Activated CD8-positive, alpha-beta memory T cell treated with anti-CD3 and anti-CD28 coated beads, Interleukin-2, amount 10 ng/mL, durations not matched to agents 7 days and 5 days (primary cell): ENCODE measurements at regions not wholly inside any gene's neighbourhood (a gene's known extent, or its start where the extent isn't known, plus 50 kb on each side); places are given as distances from the start of the nearest gene placed in this dataset.
"Not testable (repeated sequence)": the region's sequence is repeated elsewhere in the genome, so short reads cannot be mapped to it uniquely, and the experiment has no call there.

Experiments
- ATAC-seq: fragments of 150-1000 bp; cut with Tn5 transposase; one replicate; pipeline ENCODE4 v1.10.0; 2021; ENCODE audit warnings: moderate library complexity
- CTCF ChIA-PET: fragments of 350-600 bp; sonication (Branson Sonifier 250); formaldehyde crosslinking; loops from one replicate; lab custom pipeline; 2021; ENCODE audit warnings: antibody characterized with exemption; lab: Charles Lee
- DNase-seq: peaks from one replicate; pipeline ENCODE4 v3.0.0-alpha.2; 2020
- H3K27ac Mint-ChIP-seq: one replicate; pipeline ENCODE4 v1.8.0; 2021; ENCODE audit warnings: mild to moderate bottlenecking, mixed read lengths
- H3K27me3 Mint-ChIP-seq: one replicate; pipeline ENCODE4 v1.8.0; 2021; ENCODE audit warnings: mixed read lengths
- H3K36me3 Mint-ChIP-seq: one replicate; pipeline ENCODE4 v1.8.0; 2021; ENCODE audit warnings: mild to moderate bottlenecking, mixed read lengths
- H3K4me1 Mint-ChIP-seq: one replicate; pipeline ENCODE4 v1.8.0; 2021; ENCODE audit warnings: mixed read lengths
- H3K4me3 Mint-ChIP-seq: one replicate; pipeline ENCODE4 v1.8.0; 2021; ENCODE audit warnings: mild to moderate bottlenecking, moderate library complexity, mixed read lengths
- H3K9me3 Mint-ChIP-seq: one replicate; pipeline ENCODE4 v1.8.0; 2022; ENCODE audit warnings: low read depth, mixed read lengths

GRCh38 chr15:23854912-23855659, 168.0 kb upstream of the NDN start:
- Mint-ChIP-seq H3K4me1 (no peaks in the 10 kb centered on the region), H3K27ac (no peak overlapping the region), H3K4me3 (no peak overlapping the region), H3K36me3 (no peaks in the 10 kb centered on the region), H3K9me3 (peaks cover under 1% of the 10 kb centered on the region), H3K27me3 (no peaks in the 10 kb centered on the region)
- CTCF ChIA-PET, result no interaction called here
- ATAC-seq (no peak), DNase-seq (no peak)

- no peak for ATAC-seq
- Mint-ChIP-seq H3K9me3 (peaks cover 2% of the 10 kb centered on the region), H3K27ac (no peak overlapping the region), H3K4me1 (no peaks in the 10 kb centered on the region), H3K27me3 (no peaks in the 10 kb centered on the region), H3K4me3 (no peak overlapping the region), H3K36me3 (no peaks in the 10 kb centered on the region)
- no peak for DNase-seq
- CTCF ChIA-PET, result no interaction called here
These were observed 168.8 kb upstream of the NDN start for GRCh38 chr15:23855947-23856346.

- no peaks in the 10 kb centered on the region for H3K4me1 Mint-ChIP-seq
- H3K36me3 Mint-ChIP-seq, result no peaks in the 10 kb centered on the region
- no peak overlapping the region for H3K4me3 Mint-ChIP-seq
- H3K9me3 Mint-ChIP-seq, result peaks cover 6% of the 10 kb centered on the region
- ATAC-seq, result no peak
- H3K27ac Mint-ChIP-seq, result no peak overlapping the region
- H3K27me3 Mint-ChIP-seq, result no peaks in the 10 kb centered on the region
- CTCF ChIA-PET, result no interaction called here
- DNase-seq, result no peak
These were observed 170.0 kb upstream of the NDN start for GRCh38 chr15:23857028-23857641.

- ATAC-seq (no peak), DNase-seq (no peak)
- no peak overlapping the region for H3K27ac Mint-ChIP-seq
- no peaks in the 10 kb centered on the region for H3K27me3 Mint-ChIP-seq
- H3K9me3 Mint-ChIP-seq, result peaks cover 9% of the 10 kb centered on the region
- no peaks in the 10 kb centered on the region for H3K36me3 Mint-ChIP-seq
- CTCF ChIA-PET, result interaction anchor here (1.1 kb wide), 1 partner anchor 230 kb away, joined by 3 read pairs; no protein-coding TSS in a partner anchor
- H3K4me3 Mint-ChIP-seq, result no peak overlapping the region
- no peaks in the 10 kb centered on the region for H3K4me1 Mint-ChIP-seq
These were observed 171.9 kb upstream of the NDN start for GRCh38 chr15:23859008-23859407.

DNA sequence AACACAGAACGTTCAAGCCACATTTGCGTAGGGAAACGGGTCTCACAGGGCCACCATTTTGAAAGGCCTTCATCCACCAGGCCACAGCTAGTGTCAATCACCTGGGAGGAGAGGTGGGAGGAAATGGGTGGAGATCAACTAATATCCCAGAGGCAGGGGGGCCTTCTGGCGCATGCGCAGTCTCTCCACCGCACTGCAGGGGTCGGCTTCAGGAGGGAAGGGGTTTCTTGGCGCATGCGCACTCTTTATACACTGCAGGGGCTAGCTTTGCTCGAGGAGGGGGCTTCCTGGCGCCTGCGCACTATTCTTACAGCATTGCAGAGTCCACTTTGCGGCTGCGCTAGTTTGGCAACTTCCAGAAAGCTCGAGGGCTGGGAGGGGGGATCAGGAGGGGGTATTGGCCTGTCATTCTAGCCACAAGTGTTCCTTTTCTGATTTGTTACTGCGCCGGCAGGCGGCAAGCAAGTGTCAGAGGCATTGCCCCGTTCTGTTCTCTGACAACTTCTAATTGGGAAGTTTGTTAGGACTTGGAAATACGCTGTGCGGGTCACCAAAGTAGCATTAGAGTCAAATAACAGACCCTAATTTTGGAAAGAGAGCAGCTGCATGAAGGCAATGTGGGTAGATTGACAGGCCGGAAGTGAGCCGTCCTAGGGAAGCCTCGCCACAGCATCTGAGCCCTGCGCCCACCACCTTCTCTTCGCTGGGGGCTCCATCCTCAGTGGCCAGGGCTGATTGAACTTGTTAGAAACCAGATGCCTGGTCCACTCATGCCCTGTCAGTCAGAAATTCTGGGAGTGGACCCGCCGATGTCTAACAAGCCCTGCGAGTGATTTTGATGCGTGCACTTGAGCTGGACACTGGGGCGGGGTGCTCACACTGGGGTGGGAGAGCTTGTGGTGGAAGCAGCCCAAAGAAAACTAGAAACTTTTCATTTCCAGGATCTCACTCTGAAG, 173.5 kb upstream of the NDN start:
- DNase-seq (no peak), ATAC-seq (no peak)
- CTCF ChIA-PET, result no interaction called here
- Mint-ChIP-seq H3K27me3 (no peaks in the 10 kb centered on the region), H3K4me3 (no peak overlapping the region), H3K9me3 (peaks cover 9% of the 10 kb centered on the region), H3K36me3 (no peaks in the 10 kb centered on the region), H3K27ac (no peak overlapping the region), H3K4me1 (no peaks in the 10 kb centered on the region)

- H3K36me3 Mint-ChIP-seq, result no peaks in the 10 kb centered on the region
- no peak for ATAC-seq
- H3K9me3 Mint-ChIP-seq, result peaks cover 5% of the 10 kb centered on the region
- no peak overlapping the region for H3K4me3 Mint-ChIP-seq
- no peak for DNase-seq
- H3K27ac Mint-ChIP-seq, result no peak overlapping the region
- H3K4me1 Mint-ChIP-seq, result no peaks in the 10 kb centered on the region
- CTCF ChIA-PET, result no interaction called here
- peaks cover 2% of the 10 kb centered on the region for H3K27me3 Mint-ChIP-seq
These were observed 179.7 kb upstream of the NDN start for GRCh38 chr15:23866832-23867231.

DNA sequence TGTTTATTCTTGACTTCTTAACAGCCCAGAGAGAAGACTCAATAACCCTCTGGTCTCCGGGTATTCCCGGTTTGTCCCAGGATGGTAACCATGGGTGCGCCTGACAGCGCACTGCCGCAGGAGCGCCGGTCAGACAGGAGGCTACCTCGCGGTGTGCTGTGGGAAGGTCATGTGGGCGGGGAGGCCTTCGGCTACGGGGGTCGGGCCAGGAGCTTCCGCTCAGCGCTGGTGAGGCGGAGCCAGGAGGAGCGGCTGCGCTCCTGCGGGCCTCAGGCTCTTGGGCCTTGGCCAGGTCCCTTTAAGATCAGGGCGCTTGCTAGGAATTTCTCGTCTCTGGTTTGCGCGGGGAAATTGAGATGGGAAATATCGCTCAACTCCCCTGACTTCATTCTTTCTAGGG, 182.3 kb upstream of the NDN start:
- H3K4me3 Mint-ChIP-seq, result no peak overlapping the region
- ATAC-seq, result no peak
- H3K27ac Mint-ChIP-seq, result no peak overlapping the region
- no peak for DNase-seq
- peaks cover 2% of the 10 kb centered on the region for H3K9me3 Mint-ChIP-seq
- H3K4me1 Mint-ChIP-seq, result no peaks in the 10 kb centered on the region
- CTCF ChIA-PET, result no interaction called here
- H3K27me3 Mint-ChIP-seq, result peaks cover 2% of the 10 kb centered on the region
- H3K36me3 Mint-ChIP-seq, result no peaks in the 10 kb centered on the region

DNA sequence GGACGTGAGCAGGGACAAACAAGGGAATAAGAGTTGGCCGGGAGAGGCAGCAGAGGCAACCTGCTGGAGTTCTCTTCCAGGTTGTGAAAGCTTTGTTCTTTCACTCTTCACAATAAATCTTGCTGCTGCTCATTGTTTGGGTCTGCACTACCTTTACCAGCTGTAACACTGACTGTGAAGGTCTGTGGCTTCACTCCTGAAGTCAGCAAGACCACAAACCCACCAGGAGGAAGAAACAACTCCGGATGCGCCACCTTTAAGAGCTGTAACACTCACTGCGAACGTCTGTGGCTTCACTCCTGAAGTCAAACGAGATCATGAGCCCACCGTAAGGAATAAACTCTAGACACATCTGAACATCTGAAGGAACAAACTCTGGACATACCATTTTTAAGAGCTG, 186.5 kb upstream of the NDN start:
- H3K4me1 Mint-ChIP-seq, ATAC-seq, CTCF ChIA-PET, H3K9me3 Mint-ChIP-seq, DNase-seq, H3K36me3 Mint-ChIP-seq, H3K27me3 Mint-ChIP-seq, H3K4me3 Mint-ChIP-seq, H3K27ac Mint-ChIP-seq: not testable (repeated sequence)

- Mint-ChIP-seq H3K4me3 (no peak overlapping the region), H3K9me3 (no peaks in the 10 kb centered on the region), H3K27ac (no peak overlapping the region), H3K27me3 (no peaks in the 10 kb centered on the region), H3K36me3 (no peaks in the 10 kb centered on the region), H3K4me1 (no peaks in the 10 kb centered on the region)
- no peak for ATAC-seq
- CTCF ChIA-PET, result no interaction called here
- DNase-seq, result peak; percentile 42
These were observed 190.7 kb upstream of the NDN start for GRCh38 chr15:23877502-23878412.

GRCh38 chr15:23881291-23881690, 194.2 kb upstream of the NDN start:
- ATAC-seq (no peak), DNase-seq (no peak)
- Mint-ChIP-seq H3K4me1 (no peaks in the 10 kb centered on the region), H3K4me3 (no peak overlapping the region), H3K27me3 (no peaks in the 10 kb centered on the region), H3K36me3 (no peaks in the 10 kb centered on the region), H3K9me3 (peaks cover 5% of the 10 kb centered on the region), H3K27ac (no peak overlapping the region)
- CTCF ChIA-PET, result no interaction called here

- no peak overlapping the region for H3K27ac Mint-ChIP-seq
- DNase-seq (no peak), ATAC-seq (no peak)
- H3K27me3 Mint-ChIP-seq, result no peaks in the 10 kb centered on the region
- no peaks in the 10 kb centered on the region for H3K36me3 Mint-ChIP-seq
- H3K9me3 Mint-ChIP-seq, result peaks cover 19% of the 10 kb centered on the region
- no peaks in the 10 kb centered on the region for H3K4me1 Mint-ChIP-seq
- CTCF ChIA-PET, result no interaction called here
- no peak overlapping the region for H3K4me3 Mint-ChIP-seq
These were observed 203.1 kb upstream of the NDN start for GRCh38 chr15:23890218-23890617.

DNA sequence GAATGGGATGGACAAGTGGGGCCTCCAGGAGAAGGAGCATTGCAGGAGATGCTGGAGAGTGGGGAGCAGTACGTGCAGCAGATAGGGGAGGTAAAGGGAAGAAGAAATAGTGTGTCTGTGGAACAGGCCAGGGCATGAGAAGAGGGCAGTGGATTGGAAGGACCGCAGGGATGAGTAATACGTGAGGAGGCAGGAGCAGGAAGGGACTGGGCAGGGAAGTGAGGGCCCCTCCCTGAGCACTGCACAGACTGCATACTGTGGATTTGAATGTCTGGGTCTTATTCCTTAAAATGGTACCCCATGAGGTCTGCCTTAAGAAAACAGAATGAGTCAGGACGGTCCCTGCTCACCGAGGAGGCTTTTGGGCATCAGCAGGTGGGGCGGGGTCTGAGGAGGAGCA, 210.0 kb upstream of the NDN start:
- no peaks in the 10 kb centered on the region for H3K4me1 Mint-ChIP-seq
- CTCF ChIA-PET, result no interaction called here

DNA sequence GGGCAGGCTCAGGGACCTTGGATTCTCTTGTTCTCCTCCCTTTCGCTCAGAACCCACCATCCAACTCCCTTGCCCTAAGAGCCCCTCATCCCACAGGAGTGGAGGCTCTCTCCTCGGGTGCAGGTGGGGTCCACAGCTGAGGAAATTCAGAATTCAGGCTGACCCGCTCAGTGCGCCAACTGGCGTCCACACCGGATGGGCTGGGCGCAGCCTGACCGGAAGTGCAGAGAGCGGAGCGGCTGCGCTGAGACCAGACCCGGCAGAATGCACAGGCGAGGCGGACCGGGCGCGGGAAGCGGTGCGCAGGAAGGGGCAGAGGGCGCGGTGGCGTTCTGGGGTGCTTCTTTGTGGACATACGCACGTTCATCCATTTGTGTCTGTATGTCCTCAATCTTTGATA, 210.4 kb upstream of the NDN start:
- ATAC-seq (no peak), DNase-seq (no peak)
- CTCF ChIA-PET, result no interaction called here
- Mint-ChIP-seq H3K27me3 (no peaks in the 10 kb centered on the region), H3K36me3 (no peaks in the 10 kb centered on the region), H3K4me1 (no peaks in the 10 kb centered on the region), H3K9me3 (peaks cover 10% of the 10 kb centered on the region), H3K4me3 (no peak overlapping the region), H3K27ac (no peak overlapping the region)

More for the DNA sequence above, 210.0 kb upstream of the NDN start:
- H3K9me3 Mint-ChIP-seq, result peaks cover 10% of the 10 kb centered on the region
- DNase-seq (no peak), ATAC-seq (no peak)
- H3K4me3 Mint-ChIP-seq, result no peak overlapping the region
- H3K27ac Mint-ChIP-seq, result no peak overlapping the region
- H3K36me3 Mint-ChIP-seq, result no peaks in the 10 kb centered on the region
- no peaks in the 10 kb centered on the region for H3K27me3 Mint-ChIP-seq
